Gastrocnemius medialis (tissue), 4 donors: ENCODE measurements at regions not wholly inside any gene's neighbourhood (a gene's known extent, or its start where the extent isn't known, plus 50 kb on each side); places are given as distances from the start of the nearest gene placed in this dataset.

Experiments used
- ATAC-seq, 2 donors: fragments of 150-250 bp; one replicate each; pipeline ENCODE4 v1.9.1; 2016
- DNase-seq, 2 donors: peaks; one replicate each; pipeline ENCODE4 v3.0.0-alpha.2; 2019
- H3K27ac ChIP-seq, 4 donors: fragments of 200-600 bp; sonication (generic); 1 replicate in 1 of 4; 2 replicates in 3 of 4; pipeline ENCODE4 v1.5.1; 2016 to 2018; ENCODE audit warnings: mild to moderate bottlenecking in 2 of 4, moderate library complexity in 1 of 4
- H3K27me3 ChIP-seq, 3 donors: fragments of 200-600 bp; sonication (generic) in 2 of 3; 1 replicate in 1 of 3; 2 replicates in 2 of 3; pipeline versions ENCODE4 v1.5.1 to v1.6.0; 2016 to 2019; ENCODE audit warnings: mild to moderate bottlenecking in 1 of 3, moderate library complexity in 1 of 3
- H3K36me3 ChIP-seq, 2 donors: fragments of 200-600 bp; sonication (generic) in 1 of 2; one replicate each; pipeline ENCODE4 v1.5.1; 2017 to 2018
- H3K4me1 ChIP-seq, 2 donors: fragments of 200-600 bp; sonication (generic) in 1 of 2; one replicate each; pipeline ENCODE4 v1.5.1; 2016 to 2017; ENCODE audit warnings: mild to moderate bottlenecking in 2 of 2
- H3K4me3 ChIP-seq, 4 donors: fragments of 200-600 bp; sonication (generic) in 3 of 4; 1 replicate in 1 of 4; 2 replicates in 3 of 4; pipeline ENCODE4 v1.5.1; 2016 to 2019; ENCODE audit warnings: mild to moderate bottlenecking in 2 of 4
- H3K9me3 ChIP-seq, 3 donors: fragments of 200-600 bp; sonication (generic) in 2 of 3; 1 replicate in 1 of 3; 2 replicates in 2 of 3; pipeline ENCODE4 v1.5.1; 2016 to 2019
- POLR2A ChIP-seq, 2 donors: fragments of 450-650 bp; IDR thresholded peaks; one replicate each; pipeline ENCODE4 v1.6.1; 2017; ENCODE audit warnings: antibody characterized with exemption in 2 of 2, mild to moderate bottlenecking in 2 of 2, moderate library complexity in 2 of 2
- in situ Hi-C, 4 donors: fragments of 200-750 bp; cut with MboI; loops; one replicate each; pipeline versions ENCODE4 v1.15.0 to v1.8.0; 2017; ENCODE audit warnings: low sequenced_read_pairs in 4 of 4
- intact Hi-C: fragments of 100-400 bp; cut with DNase I; formaldehyde crosslinking; loops from one replicate; pipeline ENCODE4 v1.15.1; 2023; ENCODE audit warnings: low total_unique reads
- TF ChIP-seq, protein P1 (sequence below), 5 experiments: fragments of 450-650 bp in 3 of 5; fragments of 200-600 bp in 2 of 5; sonication (generic) in 2 of 5; IDR thresholded peaks in 4 of 5; conservative IDR thresholded peaks in 1 of 5; 1 replicate in 4 of 5; 2 replicates in 1 of 5; pipeline ENCODE4 v1.5.1; 2016 to 2019; ENCODE audit warnings: antibody characterized with exemption in 5 of 5, mild to moderate bottlenecking in 3 of 5, moderate library complexity in 3 of 5

DNA sequence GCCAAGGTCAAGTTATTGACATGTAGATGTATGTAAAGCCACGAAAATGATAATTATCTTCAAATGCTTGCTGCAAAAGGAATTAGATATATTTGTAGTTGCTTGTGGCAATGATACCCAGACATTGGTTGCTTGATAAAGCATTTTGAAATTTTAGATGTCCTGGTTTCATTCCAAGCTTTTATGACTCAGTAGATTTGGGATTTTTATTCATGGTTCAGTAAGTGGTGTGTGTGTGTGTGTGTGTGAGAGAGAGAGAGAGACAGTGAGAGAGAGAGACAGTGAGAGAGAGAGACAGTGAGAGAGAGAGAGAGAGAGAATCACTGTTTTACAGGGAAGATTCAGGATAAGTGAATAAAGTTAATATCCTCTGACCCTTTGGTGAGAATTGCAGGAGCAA lies 498.2 kb upstream of the C1orf87 start:
- DNase-seq: no peak
- Histone ChIP-seq H3K4me1 (peaks cover 3 to 11% of the 10 kb centered on the region in 2 donors), H3K27me3 (no peaks in the 10 kb centered on the region), H3K36me3 (no peaks in the 10 kb centered on the region), H3K4me3 (no peak overlapping the region), H3K27ac (no peak overlapping the region), H3K9me3 (no peaks in the 10 kb centered on the region)
- TF ChIP-seq, protein P1, sequence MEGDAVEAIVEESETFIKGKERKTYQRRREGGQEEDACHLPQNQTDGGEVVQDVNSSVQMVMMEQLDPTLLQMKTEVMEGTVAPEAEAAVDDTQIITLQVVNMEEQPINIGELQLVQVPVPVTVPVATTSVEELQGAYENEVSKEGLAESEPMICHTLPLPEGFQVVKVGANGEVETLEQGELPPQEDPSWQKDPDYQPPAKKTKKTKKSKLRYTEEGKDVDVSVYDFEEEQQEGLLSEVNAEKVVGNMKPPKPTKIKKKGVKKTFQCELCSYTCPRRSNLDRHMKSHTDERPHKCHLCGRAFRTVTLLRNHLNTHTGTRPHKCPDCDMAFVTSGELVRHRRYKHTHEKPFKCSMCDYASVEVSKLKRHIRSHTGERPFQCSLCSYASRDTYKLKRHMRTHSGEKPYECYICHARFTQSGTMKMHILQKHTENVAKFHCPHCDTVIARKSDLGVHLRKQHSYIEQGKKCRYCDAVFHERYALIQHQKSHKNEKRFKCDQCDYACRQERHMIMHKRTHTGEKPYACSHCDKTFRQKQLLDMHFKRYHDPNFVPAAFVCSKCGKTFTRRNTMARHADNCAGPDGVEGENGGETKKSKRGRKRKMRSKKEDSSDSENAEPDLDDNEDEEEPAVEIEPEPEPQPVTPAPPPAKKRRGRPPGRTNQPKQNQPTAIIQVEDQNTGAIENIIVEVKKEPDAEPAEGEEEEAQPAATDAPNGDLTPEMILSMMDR (IDR thresholded peaks at IDR 0.05 in 4 of 5, conservative IDR thresholded peaks at IDR 0.05 in 1 of 5): no peak
- no peak for TF ChIP-seq POLR2A (IDR thresholded peaks at IDR 0.05)
- intact Hi-C loops: no loop called here
- no peak for ATAC-seq
- in situ Hi-C loops: no loop called here

DNA sequence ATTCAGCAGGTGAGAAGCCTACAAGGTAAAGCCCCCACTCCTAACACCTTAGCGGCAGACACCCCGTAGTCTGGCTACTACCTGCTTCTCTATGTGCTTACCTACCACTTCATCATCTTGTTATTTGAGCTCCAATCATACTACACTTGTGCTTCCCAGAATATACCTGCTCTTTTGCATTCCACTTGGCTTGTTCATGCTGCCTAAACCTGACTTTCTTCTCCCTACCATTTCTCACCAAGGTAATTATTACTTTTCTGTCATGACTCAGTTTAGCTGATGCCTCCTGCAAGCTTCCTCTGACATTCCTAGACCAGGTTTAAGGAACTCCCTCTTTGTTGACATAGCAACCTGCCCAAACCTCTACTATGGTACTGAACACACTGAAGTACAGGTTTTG lies 495.6 kb upstream of the C1orf87 start:
- H3K4me1 ChIP-seq: peaks cover 3 to 15% of the 10 kb centered on the region in 2 donors
- in situ Hi-C loops (no loop called here), intact Hi-C loops (no loop called here)
- ATAC-seq (no peak), DNase-seq (no peak)
- no peak overlapping the region for H3K4me3 ChIP-seq
- H3K9me3 ChIP-seq: no peaks in the 10 kb centered on the region
- no peaks in the 10 kb centered on the region for H3K36me3 ChIP-seq
- H3K27ac ChIP-seq: no peak overlapping the region
- no peaks in the 10 kb centered on the region for H3K27me3 ChIP-seq
- no peak for TF ChIP-seq POLR2A (IDR thresholded peaks at IDR 0.05)
- TF ChIP-seq, protein P1 (IDR thresholded peaks at IDR 0.05 in 4 of 5, conservative IDR thresholded peaks at IDR 0.05 in 1 of 5): no peak

DNA sequence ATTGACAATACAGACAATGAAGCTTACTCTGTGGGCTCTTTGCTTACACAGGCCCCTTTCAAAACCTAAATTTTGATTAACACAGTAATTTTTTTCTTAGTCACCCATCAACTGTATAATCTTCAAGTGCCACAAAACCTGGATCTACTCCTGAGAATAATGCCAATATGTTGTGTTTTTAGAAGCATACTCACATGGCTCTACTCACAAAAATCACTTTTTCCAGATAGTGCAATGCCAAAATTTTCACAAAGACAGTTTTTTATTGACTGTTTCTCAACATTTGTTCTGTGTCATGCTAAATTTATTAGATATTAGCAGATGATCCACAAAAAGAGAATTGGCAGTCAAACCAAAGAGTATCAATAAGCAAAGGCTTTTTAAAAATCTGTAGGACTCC lies 493.7 kb upstream of the C1orf87 start:
- intact Hi-C loops: no loop called here
- in situ Hi-C loops: no loop called here
- DNase-seq: no peak
- Histone ChIP-seq H3K4me1 (peaks cover 0 to 4% of the 10 kb centered on the region in 2 donors), H3K27me3 (no peaks in the 10 kb centered on the region), H3K36me3 (no peaks in the 10 kb centered on the region), H3K4me3 (no peak overlapping the region), H3K9me3 (no peaks in the 10 kb centered on the region), H3K27ac (no peak overlapping the region)
- TF ChIP-seq, protein P1 (IDR thresholded peaks at IDR 0.05 in 4 of 5, conservative IDR thresholded peaks at IDR 0.05 in 1 of 5): no peak
- no peak for TF ChIP-seq POLR2A (IDR thresholded peaks at IDR 0.05)
- no peak for ATAC-seq

DNA sequence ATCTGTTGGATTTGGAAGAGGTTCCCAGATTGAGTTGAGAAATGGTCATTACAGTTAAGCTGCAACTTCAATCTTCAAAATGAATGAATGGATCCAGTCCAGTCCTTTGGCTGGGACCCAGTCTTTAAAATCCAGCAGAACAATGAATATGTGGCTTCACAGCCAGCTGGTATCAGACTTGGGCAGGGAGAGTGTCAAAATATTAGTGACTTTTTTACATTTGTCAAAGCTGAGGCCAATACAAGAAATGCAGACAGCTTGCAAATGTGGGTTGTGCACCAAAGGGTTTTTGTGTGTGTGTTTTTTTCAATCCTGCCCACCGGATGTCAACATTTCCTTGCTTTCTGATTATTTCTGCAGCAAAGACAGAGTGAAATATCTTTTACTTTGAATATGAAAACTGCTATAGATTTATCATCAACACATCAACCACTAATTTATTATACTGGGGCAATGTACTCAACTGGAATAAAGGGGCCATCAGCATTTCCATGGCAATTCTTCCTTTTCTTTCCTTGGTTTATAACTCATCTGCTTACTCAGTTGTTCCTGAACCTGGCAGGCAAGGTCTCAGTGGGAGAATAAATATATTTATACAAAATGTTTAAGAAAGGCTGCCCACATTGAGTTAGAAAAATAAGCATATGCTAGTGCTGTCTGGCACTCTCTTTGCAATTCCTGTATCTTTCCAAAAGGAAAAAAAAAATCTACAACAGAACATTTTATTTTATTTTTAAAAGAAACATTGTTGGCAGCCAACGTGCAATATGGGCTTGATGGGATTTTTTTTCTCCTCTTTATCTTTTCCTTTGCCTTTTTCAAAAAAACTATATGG lies 491.6 kb upstream of the C1orf87 start:
- TF ChIP-seq, protein P1 (IDR thresholded peaks at IDR 0.05 in 4 of 5, conservative IDR thresholded peaks at IDR 0.05 in 1 of 5): no peak
- no peak for TF ChIP-seq POLR2A (IDR thresholded peaks at IDR 0.05)
- Histone ChIP-seq H3K27me3 (no peaks in the 10 kb centered on the region), H3K27ac (no peak overlapping the region), H3K9me3 (no peaks in the 10 kb centered on the region), H3K36me3 (no peaks in the 10 kb centered on the region), H3K4me1 (peaks cover 0 to 4% of the 10 kb centered on the region in 2 donors), H3K4me3 (no peak overlapping the region)
- ATAC-seq (no peak), DNase-seq (no peak)
- intact Hi-C loops (no loop called here), in situ Hi-C loops (no loop called here)
